ENCODE measurements at regions not wholly inside any gene's neighbourhood (a gene's known extent, or its start where the extent isn't known, plus 50 kb on each side); places are given as distances from the start of the nearest gene placed in this dataset.
"Not testable (repeated sequence)": the region's sequence is repeated elsewhere in the genome, so short reads cannot be mapped to it uniquely, and the experiment has no call there.

- not testable (repeated sequence) for TF ChIP-seq CTCF (IDR thresholded peaks at IDR 0.05; ENCODE audit: insufficient read depth, low read length, poor library complexity, severe bottlenecking); EZH2phosphoT487 (conservative IDR thresholded peaks at IDR 0.05; ENCODE audit: low read length)
These were observed 106.3 kb upstream of the NBPF26 start for GRCh38 chr1:120617493-120617892.

Measured in SU-DHL-6 (cell line).